ENCODE measurements at regions not wholly inside any gene's neighbourhood (a gene's known extent, or its start where the extent isn't known, plus 50 kb on each side); places are given as distances from the start of the nearest gene placed in this dataset.

DNA sequence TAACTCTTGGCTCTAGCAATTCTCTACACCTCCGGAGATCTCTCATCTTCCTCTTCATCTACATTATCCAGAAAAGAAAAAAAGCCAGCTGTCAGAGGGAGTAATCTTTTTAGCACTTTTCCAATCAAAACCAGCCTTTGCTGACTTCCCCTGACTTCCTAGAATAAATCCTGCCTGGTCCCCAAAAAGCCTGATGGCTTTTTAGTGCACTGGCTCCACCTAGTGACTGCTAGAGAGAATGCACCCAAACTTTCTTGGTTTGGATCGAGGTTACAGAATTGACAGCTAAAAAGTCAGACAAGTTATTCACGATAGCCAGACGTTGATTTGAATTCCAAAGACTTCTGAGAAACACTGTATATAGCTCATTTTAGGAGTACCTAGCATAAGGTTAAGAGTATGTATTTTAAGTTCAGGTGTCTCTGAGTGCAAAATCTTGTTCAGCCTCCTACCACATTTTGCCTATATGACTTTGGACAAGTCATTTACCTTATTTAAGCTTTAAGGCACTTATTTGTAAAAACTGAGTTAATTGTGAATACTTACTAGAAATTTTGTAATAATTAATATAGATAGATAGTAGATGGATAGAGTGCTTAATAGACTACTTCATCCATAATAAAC lies 185.7 kb upstream of the GRIN2B start:
- H3K4me1 ChIP-seq = no peaks in the 10 kb centered on the region
- no peaks in the 10 kb centered on the region for H3K36me3 ChIP-seq
- WGBS, 4 donors = 2 to 6% (median 3%) methylated on average over 4 of the region's 4 CpGs
- H3K27ac ChIP-seq = no peak overlapping the region
- intact Hi-C loops (cut with DNase I) = loop anchor here (1.0 to 10.0 kb wide), 14 partner anchors 300 to 1252 kb away; no protein-coding TSS in a partner anchor
- TF ChIP-seq CTCF (IDR thresholded peaks at IDR 0.05) (peak; percentile 89 to 98 (median 94)), POLR2A (IDR thresholded peaks at IDR 0.05) (no peak)
- H3K27me3 ChIP-seq = peaks cover 0 to 4% (median 0%) of the 10 kb centered on the region in 9 donors
- DNase-seq (peak in 3 of 5 donors; percentile 21 to 25 (median 23)), ATAC-seq (peak in 1 of 4 donors; percentile 49)
- H3K4me3 ChIP-seq = no peak overlapping the region
- H3K9me3 ChIP-seq = no peaks in the 10 kb centered on the region

DNA sequence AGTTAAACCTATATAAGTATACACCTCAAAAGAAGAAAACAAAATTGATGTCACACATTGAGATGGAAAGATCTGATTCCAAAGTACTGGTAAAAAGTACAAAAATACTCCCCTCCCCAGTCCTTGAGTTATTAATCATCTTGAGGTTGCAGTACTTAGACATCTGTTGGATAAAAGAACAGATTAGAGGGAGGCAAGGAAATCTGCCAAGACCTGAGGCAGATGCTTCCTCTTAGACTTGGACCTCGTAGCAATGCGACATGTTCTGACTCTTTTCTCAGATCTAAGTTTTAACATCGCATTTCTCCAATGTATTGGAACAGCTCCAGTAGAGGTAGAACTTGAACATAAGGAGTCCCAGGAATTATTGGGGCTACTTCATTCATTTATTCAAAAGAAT lies 187.9 kb upstream of the GRIN2B start:
- H3K9me3 ChIP-seq = no peaks in the 10 kb centered on the region
- H3K4me1 ChIP-seq = no peaks in the 10 kb centered on the region
- no peak overlapping the region for H3K27ac ChIP-seq
- H3K27me3 ChIP-seq = peaks cover 0 to 13% (median 0%) of the 10 kb centered on the region in 9 donors
- 49 to 52% (median 51%) methylated on average over 3 of the region's 3 CpGs for WGBS, 4 donors
- TF ChIP-seq POLR2A (IDR thresholded peaks at IDR 0.05) (no peak), CTCF (IDR thresholded peaks at IDR 0.05) (no peak)
- no peaks in the 10 kb centered on the region for H3K36me3 ChIP-seq
- ATAC-seq (no peak), DNase-seq (no peak)
- H3K4me3 ChIP-seq = no peak overlapping the region
- intact Hi-C loops (cut with DNase I) = loop anchor here in 9 of 10 donors (5.0 to 10.0 kb wide), 10 partner anchors 302 to 1254 kb away; no protein-coding TSS in a partner anchor

DNA sequence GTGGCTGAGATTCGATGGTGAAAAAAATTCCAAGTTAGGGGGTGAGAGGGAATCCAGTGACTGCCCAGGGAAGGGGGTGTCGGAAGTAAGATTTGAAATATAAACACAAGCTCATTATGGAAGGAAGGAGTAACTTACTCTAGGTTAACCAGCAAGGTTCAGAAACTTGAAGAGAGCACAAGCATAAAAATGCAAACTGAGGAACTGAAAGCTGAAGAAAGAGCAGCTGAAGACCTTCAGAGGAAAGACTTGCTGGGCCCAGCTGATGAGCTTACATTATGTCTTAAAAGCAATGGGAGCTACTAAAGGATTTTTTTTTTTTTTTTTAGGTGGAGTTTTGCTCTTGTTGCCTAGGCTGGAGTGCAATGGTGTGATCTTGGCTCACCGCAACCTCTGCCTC lies 189.7 kb upstream of the GRIN2B start:
- WGBS, 4 donors = 88 to 92% (median 90%) methylated on average over 3 of the region's 3 CpGs
- intact Hi-C loops (cut with DNase I) = no loop called here
- TF ChIP-seq CTCF (IDR thresholded peaks at IDR 0.05) (no peak), POLR2A (IDR thresholded peaks at IDR 0.05) (no peak)

DNA sequence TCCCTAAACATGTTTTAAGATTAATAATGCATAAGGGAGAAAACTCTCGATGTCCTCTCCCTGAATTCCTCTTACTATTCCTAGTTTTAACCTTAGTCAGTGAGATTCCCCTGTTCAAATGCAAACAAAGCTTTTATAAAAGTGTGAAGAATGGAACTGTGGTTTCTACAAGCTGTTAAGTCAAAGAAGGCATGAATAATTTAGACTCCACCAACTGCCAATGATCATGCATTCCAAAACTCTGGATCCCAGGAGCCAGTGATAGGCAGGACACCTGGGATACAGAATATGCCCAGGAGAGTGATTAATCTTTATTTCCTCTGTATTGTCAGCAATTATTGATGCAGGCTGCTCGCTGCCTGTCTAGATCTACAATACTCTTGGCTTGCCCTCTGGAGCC lies 190.3 kb upstream of the ATF7IP start:
- ATAC-seq (no peak), DNase-seq (no peak)
- no peaks in the 10 kb centered on the region for H3K4me1 ChIP-seq
- intact Hi-C loops (cut with DNase I) = no loop called here
- H3K36me3 ChIP-seq = no peaks in the 10 kb centered on the region
- no peak overlapping the region for H3K27ac ChIP-seq
- H3K9me3 ChIP-seq = no peaks in the 10 kb centered on the region
- H3K4me3 ChIP-seq = no peak overlapping the region
- peaks cover 0 to 9% (median 0%) of the 10 kb centered on the region in 9 donors for H3K27me3 ChIP-seq
- WGBS, 4 donors = 72 to 77% (median 74%) methylated on average over 2 of the region's 2 CpGs
- TF ChIP-seq POLR2A (IDR thresholded peaks at IDR 0.05) (no peak), CTCF (IDR thresholded peaks at IDR 0.05) (no peak)

More for the DNA sequence above, 189.7 kb upstream of the GRIN2B start:
- no peak for ATAC-seq
- Histone ChIP-seq H3K36me3 (no peaks in the 10 kb centered on the region), H3K27ac (no peak overlapping the region), H3K4me3 (no peak overlapping the region), H3K9me3 (no peaks in the 10 kb centered on the region), H3K27me3 (peaks cover 0 to 13% (median 0%) of the 10 kb centered on the region in 9 donors), H3K4me1 (no peaks in the 10 kb centered on the region)
- DNase-seq = no peak

All from heart left ventricle (tissue), 16 donors.